ENCODE measurements at regions not wholly inside any gene's neighbourhood (a gene's known extent, or its start where the extent isn't known, plus 50 kb on each side); places are given as distances from the start of the nearest gene placed in this dataset.
A peak's percentile ranks its signal among the peaks of the same experiment; 100 is the strongest.

- H3K27me3 ChIP-seq, result no peaks in the 10 kb centered on the region
- TF ChIP-seq, protein P1, sequence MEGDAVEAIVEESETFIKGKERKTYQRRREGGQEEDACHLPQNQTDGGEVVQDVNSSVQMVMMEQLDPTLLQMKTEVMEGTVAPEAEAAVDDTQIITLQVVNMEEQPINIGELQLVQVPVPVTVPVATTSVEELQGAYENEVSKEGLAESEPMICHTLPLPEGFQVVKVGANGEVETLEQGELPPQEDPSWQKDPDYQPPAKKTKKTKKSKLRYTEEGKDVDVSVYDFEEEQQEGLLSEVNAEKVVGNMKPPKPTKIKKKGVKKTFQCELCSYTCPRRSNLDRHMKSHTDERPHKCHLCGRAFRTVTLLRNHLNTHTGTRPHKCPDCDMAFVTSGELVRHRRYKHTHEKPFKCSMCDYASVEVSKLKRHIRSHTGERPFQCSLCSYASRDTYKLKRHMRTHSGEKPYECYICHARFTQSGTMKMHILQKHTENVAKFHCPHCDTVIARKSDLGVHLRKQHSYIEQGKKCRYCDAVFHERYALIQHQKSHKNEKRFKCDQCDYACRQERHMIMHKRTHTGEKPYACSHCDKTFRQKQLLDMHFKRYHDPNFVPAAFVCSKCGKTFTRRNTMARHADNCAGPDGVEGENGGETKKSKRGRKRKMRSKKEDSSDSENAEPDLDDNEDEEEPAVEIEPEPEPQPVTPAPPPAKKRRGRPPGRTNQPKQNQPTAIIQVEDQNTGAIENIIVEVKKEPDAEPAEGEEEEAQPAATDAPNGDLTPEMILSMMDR (IDR thresholded peaks at IDR 0.05; ENCODE audit: low read depth, low read length), result no peak
- H3K4me1 ChIP-seq, result peaks cover 11% of the 10 kb centered on the region; the same call in 1 of the 2 replicates
- H3K36me3 ChIP-seq, result no peaks in the 10 kb centered on the region
- no peak overlapping the region for H3K4me3 ChIP-seq (ENCODE audit: low read depth, low read length)
- DNase-seq, result no peak
- H3K9me3 ChIP-seq, result no peaks in the 10 kb centered on the region
Observed at GRCh38 chr1:37393173-37394120, 80.9 kb upstream of the ZC3H12A start.

DNA sequence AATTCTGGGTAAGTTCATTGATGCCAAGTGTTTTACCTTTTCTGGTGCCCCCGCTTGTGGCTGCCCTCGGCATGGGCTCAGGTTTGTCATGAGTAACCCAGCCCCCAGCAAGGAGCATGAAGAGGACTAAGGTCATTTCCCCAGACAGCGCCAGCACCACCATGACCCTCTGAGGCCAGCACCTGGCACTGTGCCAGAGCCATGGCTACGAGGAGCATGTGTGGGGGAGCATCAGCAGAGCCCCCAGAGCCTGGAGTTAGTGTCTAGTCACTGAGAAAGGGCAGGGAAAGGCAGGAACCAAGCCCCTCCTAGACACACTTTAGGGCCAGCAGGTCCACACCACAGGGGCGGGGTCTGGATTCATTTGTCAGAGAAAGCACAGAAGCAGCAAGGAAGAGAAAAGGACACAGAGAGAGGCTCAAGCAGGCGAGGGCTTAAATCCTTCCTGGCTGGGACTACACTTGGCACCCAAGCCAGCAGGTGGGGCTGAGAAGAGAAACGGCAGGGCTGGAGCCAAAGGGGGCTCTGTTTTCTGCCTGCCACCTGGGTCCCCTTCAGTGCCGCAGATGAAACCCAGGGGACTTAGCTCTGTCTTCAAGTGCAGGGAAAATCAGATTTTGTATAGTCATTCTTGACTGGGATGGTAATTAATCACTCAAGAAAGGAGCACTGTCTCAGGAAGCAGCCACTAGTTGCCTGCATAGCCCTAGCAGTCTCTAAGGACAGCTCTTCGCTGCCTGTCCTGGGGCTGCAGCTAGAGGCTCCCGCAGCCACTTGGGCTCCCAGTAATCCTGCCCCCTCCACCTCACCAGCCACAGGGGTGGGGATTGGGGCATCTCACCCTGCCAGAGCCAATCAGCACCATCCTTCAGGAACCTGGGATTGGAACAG is 79.6 kb upstream of the ZC3H12A start:
- TF ChIP-seq, protein P1 (IDR thresholded peaks at IDR 0.05; ENCODE audit: low read depth, low read length), result peak; percentile 10; the same call in 1 of the 2 replicates
- Histone ChIP-seq H3K4me3 (ENCODE audit: low read depth, low read length) (no peak overlapping the region), H3K36me3 (no peaks in the 10 kb centered on the region), H3K4me1 (peaks cover 11% of the 10 kb centered on the region; the same call in 1 of the 2 replicates), H3K27me3 (no peaks in the 10 kb centered on the region), H3K9me3 (no peaks in the 10 kb centered on the region)
- DNase-seq, result peak; percentile 38

GRCh38 chr1:37398096-37398495 is 76.3 kb upstream of the ZC3H12A start:
- Histone ChIP-seq H3K27me3 (no peaks in the 10 kb centered on the region), H3K9me3 (no peaks in the 10 kb centered on the region), H3K36me3 (no peaks in the 10 kb centered on the region), H3K4me3 (ENCODE audit: low read depth, low read length) (no peak overlapping the region), H3K4me1 (peaks cover 6% of the 10 kb centered on the region; the same call in 1 of the 2 replicates)
- DNase-seq, result no peak
- TF ChIP-seq, protein P1 (IDR thresholded peaks at IDR 0.05; ENCODE audit: low read depth, low read length), result no peak

GRCh38 chr1:37399205-37399604 is 75.2 kb upstream of the ZC3H12A start:
- no peak for DNase-seq
- no peak overlapping the region for H3K4me3 ChIP-seq (ENCODE audit: low read depth, low read length)
- H3K36me3 ChIP-seq, result no peaks in the 10 kb centered on the region
- TF ChIP-seq, protein P1 (IDR thresholded peaks at IDR 0.05; ENCODE audit: low read depth, low read length), result no peak
- H3K27me3 ChIP-seq, result no peaks in the 10 kb centered on the region
- no peaks in the 10 kb centered on the region; the same call in 1 of the 2 replicates for H3K4me1 ChIP-seq
- H3K9me3 ChIP-seq, result no peaks in the 10 kb centered on the region

- TF ChIP-seq, protein P1 (IDR thresholded peaks at IDR 0.05; ENCODE audit: low read depth, low read length), result no peak
- no peak for DNase-seq
- H3K4me3 ChIP-seq (ENCODE audit: low read depth, low read length), result no peak overlapping the region
Observed at GRCh38 chr1:37399830-37400464, 74.4 kb upstream of the ZC3H12A start.

More at GRCh38 chr1:37399830-37400464, 74.4 kb upstream of the ZC3H12A start:
- Histone ChIP-seq H3K9me3 (no peaks in the 10 kb centered on the region), H3K4me1 (no peaks in the 10 kb centered on the region; the same call in 1 of the 2 replicates), H3K27me3 (no peaks in the 10 kb centered on the region), H3K36me3 (no peaks in the 10 kb centered on the region)
